ENCODE measurements at regions not wholly inside any gene's neighbourhood (a gene's known extent, or its start where the extent isn't known, plus 50 kb on each side); places are given as distances from the start of the nearest gene placed in this dataset.

DNA sequence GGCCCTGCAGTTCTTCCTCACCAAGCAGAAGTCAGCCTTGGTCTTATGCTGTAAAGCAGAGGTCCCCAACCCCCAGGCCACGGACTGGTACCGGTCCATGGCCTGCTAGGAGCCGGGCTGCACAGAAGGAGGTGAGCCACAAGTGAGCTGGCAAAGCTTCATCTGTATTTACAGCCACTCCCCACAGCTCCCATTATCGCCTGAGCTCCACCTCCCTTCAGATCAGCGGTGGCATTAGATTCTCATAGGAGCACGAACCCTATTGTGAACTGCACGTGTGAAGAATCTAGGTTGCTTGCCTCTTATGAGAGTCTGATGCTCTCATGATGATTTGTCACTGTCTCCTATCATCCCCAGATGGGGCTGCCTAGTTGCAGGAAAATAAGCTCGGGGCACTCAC is 87.6 kb upstream of the NEBL start:
- Histone ChIP-seq H3K4me1 (ENCODE audit: insufficient read depth, low read length) (no peaks in the 10 kb centered on the region), H3K36me3 (ENCODE audit: insufficient read depth, low read length) (no peaks in the 10 kb centered on the region), H3K27me3 (ENCODE audit: insufficient read depth, low read length) (no peaks in the 10 kb centered on the region), H3K4me3 (ENCODE audit: low read length) (no peak overlapping the region), H3K9ac (ENCODE audit: low read depth, low read length) (no peak overlapping the region), H3K27ac (ENCODE audit: low read depth, low read length) (no peak overlapping the region), H3K9me3 (ENCODE audit: insufficient read depth, low read depth, low read length) (no peaks in the 10 kb centered on the region)
- 77% methylated on average over 8 of the region's 8 CpGs for WGBS

DNA sequence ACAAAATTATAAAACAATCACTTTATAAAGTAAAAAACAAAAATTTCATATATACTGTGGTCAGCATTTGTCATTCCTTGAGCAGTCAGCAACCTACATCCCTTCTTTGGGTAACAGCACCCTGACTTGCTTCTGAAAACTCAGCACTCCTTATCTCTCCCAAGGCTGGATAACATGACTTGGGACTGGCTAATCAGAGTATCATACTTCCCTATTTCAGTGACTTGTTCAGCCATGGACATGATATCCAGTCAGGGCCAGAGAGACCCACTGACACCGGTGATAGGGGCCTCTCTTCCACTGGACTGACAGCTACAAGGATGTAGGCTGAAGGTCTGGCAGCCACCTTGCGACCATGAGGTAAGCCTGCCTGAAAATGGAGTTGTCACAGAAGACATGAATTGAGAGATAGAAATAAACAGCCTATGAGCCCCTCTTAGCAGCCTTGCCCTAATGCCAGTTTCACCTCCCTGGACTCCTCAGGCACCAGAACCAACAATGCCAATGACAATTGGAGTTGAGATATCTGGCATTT is 84.4 kb upstream of the NEBL start:
- Histone ChIP-seq H3K9me3 (ENCODE audit: insufficient read depth, low read depth, low read length) (no peaks in the 10 kb centered on the region), H3K27me3 (ENCODE audit: insufficient read depth, low read length) (no peaks in the 10 kb centered on the region), H3K36me3 (ENCODE audit: insufficient read depth, low read length) (no peaks in the 10 kb centered on the region)

DNA sequence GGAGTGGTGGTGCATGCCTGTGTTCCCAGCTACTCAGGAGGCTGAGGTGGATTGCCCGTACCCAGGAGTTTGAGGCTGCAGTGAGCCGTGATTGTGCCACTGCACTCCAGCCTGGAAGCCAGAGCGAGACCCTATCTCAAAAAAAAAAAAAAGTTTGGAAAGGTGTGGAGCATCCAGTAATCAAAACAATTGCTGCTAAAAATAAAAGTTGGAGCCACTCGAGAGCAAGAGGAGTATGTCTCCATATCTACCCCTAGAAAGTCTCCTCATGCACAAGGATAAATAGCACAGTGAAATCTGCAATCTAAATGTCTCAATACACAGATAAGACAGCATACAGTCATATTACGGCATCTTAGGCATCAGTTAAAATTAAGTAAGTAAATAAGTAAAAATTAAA is 81.5 kb upstream of the NEBL start:
- Histone ChIP-seq H3K27ac (ENCODE audit: low read depth, low read length) (no peak overlapping the region), H3K9ac (ENCODE audit: low read depth, low read length) (no peak overlapping the region), H3K36me3 (ENCODE audit: insufficient read depth, low read length) (no peaks in the 10 kb centered on the region), H3K9me3 (ENCODE audit: insufficient read depth, low read depth, low read length) (no peaks in the 10 kb centered on the region), H3K4me1 (ENCODE audit: insufficient read depth, low read length) (no peaks in the 10 kb centered on the region), H3K27me3 (ENCODE audit: insufficient read depth, low read length) (no peaks in the 10 kb centered on the region), H3K4me3 (ENCODE audit: low read length) (no peak overlapping the region)
- WGBS, result 92% methylated on average over 4 of the region's 5 CpGs

More for the DNA sequence above, 84.4 kb upstream of the NEBL start:
- Histone ChIP-seq H3K9ac (ENCODE audit: low read depth, low read length) (no peak overlapping the region), H3K4me3 (ENCODE audit: low read length) (no peak overlapping the region), H3K27ac (ENCODE audit: low read depth, low read length) (no peak overlapping the region), H3K4me1 (ENCODE audit: insufficient read depth, low read length) (no peaks in the 10 kb centered on the region)
- WGBS, result 96% methylated on average over 2 of the region's 2 CpGs

DNA sequence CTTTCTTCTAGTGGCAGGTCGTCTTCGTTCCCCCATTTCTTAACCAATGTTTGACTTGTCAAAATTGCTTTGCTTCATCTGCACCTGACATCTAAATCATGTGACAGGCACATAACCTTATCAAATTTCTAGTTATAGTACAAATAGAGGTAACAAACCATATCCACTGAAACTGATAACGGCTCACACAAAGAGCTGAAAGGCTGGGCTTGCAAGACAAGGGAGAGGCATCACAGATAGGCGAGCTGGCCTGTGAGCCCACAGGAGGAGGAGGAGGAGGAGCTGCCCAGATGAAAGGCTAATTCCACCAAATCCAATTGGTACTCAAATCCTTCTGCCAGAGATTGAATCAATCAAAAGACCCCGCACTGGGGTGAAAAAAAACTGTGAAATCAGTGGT is 80.2 kb upstream of the NEBL start:
- no peaks in the 10 kb centered on the region for H3K9me3 ChIP-seq (ENCODE audit: insufficient read depth, low read depth, low read length)
- H3K27me3 ChIP-seq (ENCODE audit: insufficient read depth, low read length), result no peaks in the 10 kb centered on the region
- H3K36me3 ChIP-seq (ENCODE audit: insufficient read depth, low read length), result no peaks in the 10 kb centered on the region
- H3K4me3 ChIP-seq (ENCODE audit: low read length), result no peak overlapping the region
- H3K4me1 ChIP-seq (ENCODE audit: insufficient read depth, low read length), result no peaks in the 10 kb centered on the region
- H3K9ac ChIP-seq (ENCODE audit: low read depth, low read length), result no peak overlapping the region
- no peak overlapping the region for H3K27ac ChIP-seq (ENCODE audit: low read depth, low read length)
- 67% methylated on average over 5 of the region's 5 CpGs for WGBS

DNA sequence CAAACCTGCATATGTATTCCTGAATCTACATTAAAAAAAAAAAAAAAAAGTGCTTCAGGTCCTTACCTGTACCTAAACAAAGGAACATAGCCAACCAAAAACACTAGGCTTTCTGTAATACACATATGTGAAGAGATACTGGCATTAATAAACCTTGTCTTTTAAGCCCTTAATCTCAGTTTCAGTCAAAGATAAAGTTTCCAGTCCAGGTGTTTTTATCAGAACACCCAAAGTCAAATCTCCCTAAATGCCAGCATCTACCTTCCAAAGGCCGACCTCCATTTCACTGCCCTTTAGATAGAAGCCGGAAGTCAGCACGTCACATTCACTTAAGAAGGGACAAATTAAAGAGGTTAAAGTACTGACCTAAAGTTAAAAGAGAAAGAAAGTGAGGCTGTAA is 79.8 kb upstream of the NEBL start:
- Histone ChIP-seq H3K9me3 (ENCODE audit: insufficient read depth, low read depth, low read length) (no peaks in the 10 kb centered on the region), H3K36me3 (ENCODE audit: insufficient read depth, low read length) (no peaks in the 10 kb centered on the region), H3K27ac (ENCODE audit: low read depth, low read length) (no peak overlapping the region), H3K9ac (ENCODE audit: low read depth, low read length) (no peak overlapping the region), H3K27me3 (ENCODE audit: insufficient read depth, low read length) (no peaks in the 10 kb centered on the region), H3K4me3 (ENCODE audit: low read length) (no peak overlapping the region), H3K4me1 (ENCODE audit: insufficient read depth, low read length) (no peaks in the 10 kb centered on the region)
- WGBS, result 88% methylated on average over 3 of the region's 3 CpGs

DNA sequence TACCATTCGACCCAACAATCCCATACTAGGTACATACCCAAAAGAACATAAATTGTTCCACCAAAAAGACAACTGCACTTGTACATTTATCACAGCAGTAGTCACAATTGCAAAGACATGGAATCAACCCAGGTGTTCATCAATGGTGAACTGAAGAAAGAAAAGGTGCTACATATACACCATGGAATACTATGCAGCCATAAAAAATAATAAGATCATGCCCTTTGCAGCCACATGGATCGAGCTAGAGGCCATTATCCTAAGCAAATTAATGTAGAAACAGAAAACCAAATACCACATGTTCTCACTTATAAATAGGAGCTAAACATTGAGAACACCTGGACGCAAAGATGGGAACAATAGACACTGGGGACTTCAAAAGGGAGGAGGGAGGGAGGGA is 79.3 kb upstream of the NEBL start:
- Histone ChIP-seq H3K27ac (ENCODE audit: low read depth, low read length) (no peak overlapping the region), H3K27me3 (ENCODE audit: insufficient read depth, low read length) (no peaks in the 10 kb centered on the region), H3K4me1 (ENCODE audit: insufficient read depth, low read length) (no peaks in the 10 kb centered on the region), H3K9me3 (ENCODE audit: insufficient read depth, low read depth, low read length) (no peaks in the 10 kb centered on the region), H3K4me3 (ENCODE audit: low read length) (no peak overlapping the region), H3K9ac (ENCODE audit: low read depth, low read length) (no peak overlapping the region), H3K36me3 (ENCODE audit: insufficient read depth, low read length) (no peaks in the 10 kb centered on the region)
- 90% methylated on average over 3 of the region's 3 CpGs for WGBS

DNA sequence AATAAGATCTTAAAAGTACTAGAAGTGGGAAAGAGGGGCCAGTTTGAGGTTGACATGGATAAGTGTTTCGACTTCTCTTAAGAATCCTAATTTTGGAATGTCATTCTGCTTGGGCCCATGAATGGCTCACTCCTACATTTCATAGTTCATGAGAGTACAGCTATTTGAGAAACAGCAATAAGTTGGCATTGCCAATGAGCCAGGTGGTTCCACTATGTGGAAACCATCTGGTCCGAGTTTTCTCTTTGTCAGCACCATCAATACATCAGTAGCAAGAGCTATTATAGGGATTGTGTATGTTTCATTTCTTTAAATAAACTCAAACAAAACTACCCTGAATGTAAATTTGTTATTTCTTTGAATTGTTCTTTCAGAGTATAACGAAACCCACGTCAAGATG is 78.1 kb upstream of the NEBL start:
- H3K27ac ChIP-seq (ENCODE audit: low read depth, low read length), result no peak overlapping the region
- no peaks in the 10 kb centered on the region for H3K9me3 ChIP-seq (ENCODE audit: insufficient read depth, low read depth, low read length)
- H3K9ac ChIP-seq (ENCODE audit: low read depth, low read length), result no peak overlapping the region
- 96% methylated on average over 3 of the region's 4 CpGs for WGBS
- H3K4me3 ChIP-seq (ENCODE audit: low read length), result no peak overlapping the region
- H3K36me3 ChIP-seq (ENCODE audit: insufficient read depth, low read length), result no peaks in the 10 kb centered on the region
- H3K27me3 ChIP-seq (ENCODE audit: insufficient read depth, low read length), result no peaks in the 10 kb centered on the region
- H3K4me1 ChIP-seq (ENCODE audit: insufficient read depth, low read length), result no peaks in the 10 kb centered on the region

DNA sequence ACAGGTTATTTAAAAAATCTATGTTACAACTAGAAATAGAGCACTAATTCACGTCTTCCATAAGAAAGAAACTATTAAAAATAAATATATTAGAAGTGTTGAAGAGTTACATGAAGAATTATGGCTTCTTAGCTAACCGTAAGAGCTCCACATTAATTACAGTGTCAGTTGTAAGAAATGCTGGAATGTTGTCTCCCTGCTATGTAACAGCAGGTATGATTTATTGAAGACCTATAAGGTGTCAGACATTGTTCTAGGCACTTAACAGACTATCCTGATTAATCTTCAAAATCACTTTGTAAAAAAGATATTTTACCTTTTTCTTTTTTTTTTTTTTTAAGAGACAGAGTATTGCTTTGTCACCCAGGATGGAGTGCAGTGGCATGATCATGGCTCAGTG is 75.8 kb upstream of the NEBL start:
- Histone ChIP-seq H3K9me3 (ENCODE audit: insufficient read depth, low read depth, low read length) (no peaks in the 10 kb centered on the region), H3K4me3 (ENCODE audit: low read length) (no peak overlapping the region), H3K9ac (ENCODE audit: low read depth, low read length) (no peak overlapping the region), H3K27ac (ENCODE audit: low read depth, low read length) (no peak overlapping the region), H3K27me3 (ENCODE audit: insufficient read depth, low read length) (no peaks in the 10 kb centered on the region), H3K4me1 (ENCODE audit: insufficient read depth, low read length) (no peaks in the 10 kb centered on the region), H3K36me3 (ENCODE audit: insufficient read depth, low read length) (no peaks in the 10 kb centered on the region)
- WGBS, result 100% methylated on average over 1 of the region's 2 CpGs

DNA sequence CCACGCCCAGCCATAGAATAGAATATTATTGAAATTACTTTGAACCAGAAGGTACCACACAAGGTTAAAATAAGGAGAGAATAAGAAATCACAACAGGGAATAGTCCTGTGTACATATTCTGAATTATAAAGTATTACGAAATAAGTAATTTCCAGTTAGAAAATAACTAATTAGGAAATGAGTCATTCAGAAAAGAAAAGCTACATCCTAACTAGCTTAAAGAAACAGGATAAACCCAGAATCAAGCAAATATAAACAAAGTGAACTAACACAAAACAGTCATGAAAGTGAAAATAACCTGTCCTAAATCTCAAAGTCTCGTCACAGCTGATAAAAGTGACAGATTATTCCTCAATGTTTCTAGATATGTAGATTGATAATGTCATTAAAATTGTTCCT is 74.8 kb upstream of the NEBL start:
- no peak overlapping the region for H3K9ac ChIP-seq (ENCODE audit: low read depth, low read length)
- no peaks in the 10 kb centered on the region for H3K4me1 ChIP-seq (ENCODE audit: insufficient read depth, low read length)
- no CpG with 5 or more reads among the region's 3 CpGs for WGBS
- no peaks in the 10 kb centered on the region for H3K9me3 ChIP-seq (ENCODE audit: insufficient read depth, low read depth, low read length)
- H3K36me3 ChIP-seq (ENCODE audit: insufficient read depth, low read length), result no peaks in the 10 kb centered on the region
- no peak overlapping the region for H3K4me3 ChIP-seq (ENCODE audit: low read length)
- H3K27ac ChIP-seq (ENCODE audit: low read depth, low read length), result no peak overlapping the region
- no peaks in the 10 kb centered on the region for H3K27me3 ChIP-seq (ENCODE audit: insufficient read depth, low read length)

DNA sequence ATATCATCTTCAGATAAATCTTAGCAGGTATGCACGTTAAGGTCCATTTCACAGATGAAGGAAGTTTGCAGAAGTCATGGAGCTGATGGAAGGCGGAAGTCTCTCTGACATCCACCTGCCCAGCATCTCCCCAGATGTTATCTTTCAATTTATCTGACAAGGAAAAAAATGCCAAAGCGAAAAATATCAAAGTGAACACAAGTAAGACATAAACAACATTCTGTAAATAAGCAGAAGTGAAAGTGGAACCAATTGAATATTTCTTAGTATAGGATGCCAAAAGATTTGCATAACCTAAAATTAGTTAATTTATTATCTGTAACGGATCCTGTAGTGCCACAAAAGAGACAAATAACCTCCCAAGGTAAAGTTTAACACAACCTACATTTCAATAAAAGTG is 73.6 kb upstream of the NEBL start:
- Histone ChIP-seq H3K9me3 (ENCODE audit: insufficient read depth, low read depth, low read length) (no peaks in the 10 kb centered on the region), H3K27ac (ENCODE audit: low read depth, low read length) (no peak overlapping the region), H3K9ac (ENCODE audit: low read depth, low read length) (no peak overlapping the region), H3K36me3 (ENCODE audit: insufficient read depth, low read length) (no peaks in the 10 kb centered on the region), H3K27me3 (ENCODE audit: insufficient read depth, low read length) (no peaks in the 10 kb centered on the region), H3K4me3 (ENCODE audit: low read length) (no peak overlapping the region), H3K4me1 (ENCODE audit: insufficient read depth, low read length) (no peaks in the 10 kb centered on the region)
- WGBS, result 100% methylated on average over 3 of the region's 4 CpGs

DNA sequence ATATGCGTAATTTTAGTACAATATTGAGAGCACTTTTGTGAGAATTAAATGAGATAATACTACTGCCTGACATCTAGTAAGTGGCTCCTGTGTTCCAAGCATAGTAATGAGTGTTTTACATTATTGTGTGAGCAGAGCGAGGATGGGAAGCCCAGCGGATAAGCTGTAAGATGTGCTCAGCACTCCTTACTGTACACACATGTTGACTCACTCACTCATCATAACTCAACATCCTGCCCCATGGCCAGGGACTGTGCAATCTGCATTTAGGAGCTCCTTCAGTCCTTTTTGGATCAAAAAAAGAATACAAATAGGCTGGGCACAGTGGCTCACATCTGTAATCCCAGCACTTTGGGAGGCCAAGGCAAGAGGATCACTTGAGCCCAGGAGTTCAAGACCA is 72.9 kb upstream of the NEBL start:
- Histone ChIP-seq H3K4me1 (ENCODE audit: insufficient read depth, low read length) (no peaks in the 10 kb centered on the region), H3K9me3 (ENCODE audit: insufficient read depth, low read depth, low read length) (no peaks in the 10 kb centered on the region), H3K36me3 (ENCODE audit: insufficient read depth, low read length) (no peaks in the 10 kb centered on the region), H3K27ac (ENCODE audit: low read depth, low read length) (no peak overlapping the region), H3K4me3 (ENCODE audit: low read length) (no peak overlapping the region), H3K27me3 (ENCODE audit: insufficient read depth, low read length) (no peaks in the 10 kb centered on the region), H3K9ac (ENCODE audit: low read depth, low read length) (no peak overlapping the region)
- WGBS, result 97% methylated on average over 3 of the region's 3 CpGs

DNA sequence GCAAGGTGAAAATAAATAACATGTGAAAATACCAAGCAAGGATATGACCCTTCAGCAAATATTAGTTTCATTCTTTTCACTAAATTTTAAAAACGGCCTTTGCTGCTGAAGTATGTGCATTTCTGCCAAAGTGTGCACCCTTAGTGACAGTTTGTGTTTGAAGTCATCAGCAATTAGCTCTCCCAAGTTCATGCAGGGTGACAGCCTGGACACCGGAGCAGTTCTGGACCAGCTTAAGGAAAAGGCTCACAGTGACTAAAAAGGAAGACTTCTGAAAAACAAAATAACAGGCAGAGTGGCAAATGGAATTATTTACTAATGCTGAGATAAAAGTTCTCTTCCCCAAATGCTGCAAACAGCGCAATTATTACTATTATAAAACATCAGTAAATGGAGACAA is 69.3 kb upstream of the NEBL start:
- no peak overlapping the region for H3K4me3 ChIP-seq (ENCODE audit: low read length)
- 96% methylated on average over 2 of the region's 3 CpGs for WGBS
- no peaks in the 10 kb centered on the region for H3K9me3 ChIP-seq (ENCODE audit: insufficient read depth, low read depth, low read length)
- H3K4me1 ChIP-seq (ENCODE audit: insufficient read depth, low read length), result no peaks in the 10 kb centered on the region
- H3K27me3 ChIP-seq (ENCODE audit: insufficient read depth, low read length), result no peaks in the 10 kb centered on the region
- no peak overlapping the region for H3K9ac ChIP-seq (ENCODE audit: low read depth, low read length)
- no peak overlapping the region for H3K27ac ChIP-seq (ENCODE audit: low read depth, low read length)
- no peaks in the 10 kb centered on the region for H3K36me3 ChIP-seq (ENCODE audit: insufficient read depth, low read length)

Measured in HUES64 (cell line).